Embryonic facial prominence (tissue), 1 donor: ENCODE measurements at regions not wholly inside any gene's neighbourhood (a gene's known extent, or its start where the extent isn't known, plus 50 kb on each side); places are given as distances from the start of the nearest gene placed in this dataset.
"Not testable (repeated sequence)": the region's sequence is repeated elsewhere in the genome, so short reads cannot be mapped to it uniquely, and the experiment has no call there.

Experiments used
- DNase-seq: peaks from one replicate; pipeline ENCODE4 v3.0.0-alpha.2; 2016; ENCODE audit errors: extremely low spot score

- no peak for DNase-seq
Observed at GRCh38 chr1:47522935-47523834, 85.3 kb downstream of the FOXD2 start.

- DNase-seq, result no peak
Observed at GRCh38 chr1:47523835-47524215, 86.0 kb downstream of the FOXD2 start.

- no peak for DNase-seq
Observed at GRCh38 chr1:47524272-47524671, 86.4 kb downstream of the FOXD2 start.

DNA sequence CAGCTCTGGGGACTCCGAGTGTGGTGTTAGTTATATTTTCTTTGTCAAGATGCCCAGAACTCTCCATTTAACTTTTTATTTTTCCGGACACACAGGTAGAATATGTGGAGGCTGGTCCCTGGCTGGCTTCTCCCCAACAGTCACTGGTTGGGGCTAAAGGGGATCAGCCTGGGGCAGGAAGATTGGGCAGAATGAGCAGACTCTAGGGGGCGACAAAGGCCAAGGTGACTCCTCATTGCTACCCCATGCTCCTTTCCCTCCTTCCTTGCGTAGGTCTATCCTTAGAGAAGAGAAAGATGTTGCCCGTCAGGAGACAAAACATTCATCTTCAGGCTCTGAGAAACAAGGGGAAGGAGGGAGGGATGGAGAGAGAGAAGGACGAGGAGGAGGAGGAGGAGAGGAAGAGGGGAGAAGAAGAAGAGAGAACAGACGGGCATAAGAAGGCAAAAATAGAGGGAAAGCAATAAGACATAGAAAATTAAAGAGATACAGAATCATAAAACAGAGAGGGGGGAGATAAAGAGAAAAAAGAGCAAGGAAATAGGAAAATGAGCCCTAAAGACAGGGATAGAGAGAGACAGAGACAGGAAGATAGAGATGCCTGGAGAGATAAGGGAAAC is 89.9 kb downstream of the FOXD2 start:
- no peak for DNase-seq

DNA sequence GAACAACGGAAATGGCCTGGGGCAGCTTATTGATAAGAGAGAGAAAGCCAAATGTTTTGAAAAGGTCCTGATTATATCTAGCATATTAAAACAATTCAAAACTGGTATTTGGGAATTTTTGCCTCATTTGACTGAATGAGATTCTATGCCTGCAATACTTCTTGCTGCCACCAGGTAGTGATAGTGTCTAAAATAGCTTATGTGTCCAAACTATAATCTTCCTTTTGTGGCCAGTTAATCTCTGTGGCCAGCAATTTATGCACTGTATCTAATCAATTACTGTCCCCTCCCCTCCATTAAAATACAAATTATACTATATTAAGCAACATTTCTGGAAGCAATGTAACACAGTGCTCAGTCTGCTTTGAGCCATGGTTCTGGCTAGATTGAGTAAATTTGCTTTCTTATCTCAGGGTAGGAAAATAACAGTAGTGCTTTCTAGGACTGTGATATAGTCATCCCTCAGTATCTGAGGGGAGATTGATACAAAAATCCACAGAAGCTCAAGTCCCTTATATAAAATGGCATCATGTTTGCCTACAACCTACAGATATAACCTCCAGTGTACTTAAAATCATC is 91.8 kb downstream of the FOXD2 start:
- no peak for DNase-seq

GRCh38 chr1:47532921-47533792 is 95.3 kb downstream of the FOXD2 start:
- peak; percentile 74 for DNase-seq

DNA sequence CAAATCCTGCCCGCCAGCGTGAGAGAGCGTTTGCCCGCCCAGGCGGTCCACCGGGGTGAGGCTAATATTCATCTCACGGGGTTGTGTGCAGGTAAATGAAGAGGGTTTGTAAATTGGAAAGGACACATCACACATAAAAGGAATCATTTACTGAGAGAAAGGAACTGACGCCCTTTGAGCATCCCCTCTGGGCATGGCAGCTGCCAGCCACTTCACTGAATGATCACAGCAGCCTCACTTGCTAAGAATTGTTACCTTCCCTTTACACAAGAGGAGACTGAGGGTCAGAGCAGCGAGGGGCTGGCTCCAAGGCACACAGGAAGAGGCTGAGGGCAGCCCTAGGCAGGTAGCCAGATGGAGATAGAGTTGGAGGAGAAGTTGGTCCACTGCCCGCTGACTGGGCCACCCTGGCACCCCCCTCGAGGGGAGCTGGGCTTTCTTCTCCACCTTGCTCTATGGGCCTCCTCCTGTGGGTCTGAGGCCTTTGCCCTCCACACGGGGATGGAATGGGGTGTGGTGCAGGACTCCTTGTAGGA is 96.0 kb downstream of the FOXD2 start:
- no peak for DNase-seq

DNA sequence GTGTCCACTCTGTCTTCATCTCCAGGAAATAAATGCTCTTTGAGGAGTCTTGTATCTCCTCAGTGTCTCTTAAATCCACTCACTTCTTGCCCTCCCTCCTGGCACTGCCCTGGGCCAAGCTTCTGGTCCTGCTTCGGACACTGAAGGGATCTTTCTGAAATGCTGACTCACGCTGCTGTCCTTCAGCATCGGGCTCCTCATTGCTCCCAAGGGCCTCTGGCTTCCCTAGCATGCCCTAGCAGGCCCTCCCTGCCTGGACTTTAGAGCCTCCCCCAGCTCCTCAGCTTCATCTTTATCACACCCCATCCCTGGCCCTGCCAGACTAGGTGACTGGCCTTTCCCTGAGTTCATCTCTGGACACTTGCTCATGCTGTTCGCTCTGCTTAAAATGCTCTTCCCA is 96.6 kb downstream of the FOXD2 start:
- DNase-seq, result no peak

DNA sequence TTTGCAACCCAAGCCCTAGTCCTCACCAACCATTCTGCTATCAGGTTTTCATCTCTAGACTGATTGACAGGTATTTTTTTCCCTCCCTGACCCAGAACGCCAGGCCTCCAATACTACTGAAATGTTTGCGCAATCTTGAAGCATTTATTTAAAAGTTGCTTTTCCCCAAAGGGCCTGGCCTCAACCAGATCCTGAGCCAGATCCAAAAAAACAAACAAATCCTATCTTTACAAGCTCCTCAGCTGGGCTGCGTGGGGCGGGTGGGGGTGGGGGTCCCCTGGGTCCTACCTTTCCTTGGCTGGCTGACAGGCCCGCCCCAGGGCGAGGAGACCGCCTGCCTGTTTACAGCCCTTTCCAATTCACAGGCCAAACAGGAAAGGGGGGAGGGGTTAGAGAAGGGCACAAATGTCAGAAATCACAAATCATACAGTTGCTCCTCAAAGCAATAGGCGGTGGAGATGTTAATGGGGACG is 98.8 kb downstream of the FOXD2 start:
- no peak for DNase-seq

DNA sequence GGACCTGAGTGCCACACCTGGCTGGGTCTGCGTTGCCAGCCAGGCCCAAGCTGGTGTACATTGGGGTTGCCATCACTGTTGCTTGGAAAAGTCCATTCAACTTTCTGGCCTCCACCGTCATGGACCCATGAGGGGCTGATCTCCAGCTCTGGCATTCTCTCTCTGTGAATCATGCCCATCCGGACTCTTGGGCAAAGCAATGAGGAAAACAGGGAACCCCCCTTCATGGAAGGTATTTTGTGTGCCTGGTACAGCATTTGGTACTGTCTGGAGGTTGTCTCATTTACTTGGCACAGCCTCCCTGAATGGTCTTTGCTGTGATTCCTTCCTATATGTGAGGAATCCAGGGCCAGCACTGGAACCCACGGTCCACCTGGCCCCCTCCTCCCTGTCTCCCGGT is 99.4 kb downstream of the FOXD2 start:
- no peak for DNase-seq

DNA sequence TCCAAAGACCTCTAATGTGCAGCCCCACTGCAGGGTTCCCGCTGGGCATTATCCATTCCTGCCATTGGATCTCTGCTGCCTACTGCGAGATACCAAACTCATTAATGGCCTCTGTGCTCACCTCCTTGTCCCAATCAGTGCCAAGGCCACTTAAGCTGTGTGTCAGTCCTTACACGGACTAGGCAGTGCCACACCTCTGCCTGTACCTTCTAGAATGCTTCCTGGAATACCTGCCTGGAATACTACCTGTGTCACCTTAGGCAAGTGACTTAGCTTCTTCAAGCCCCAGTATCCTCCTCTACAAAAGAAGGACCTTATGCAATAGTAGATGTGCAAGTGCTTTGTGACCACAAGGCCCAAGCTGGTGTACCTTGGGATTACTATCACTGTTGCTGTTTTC is 100.1 kb downstream of the FOXD2 start:
- DNase-seq, result no peak

GRCh38 chr1:47538530-47538929 is 100.7 kb downstream of the FOXD2 start:
- not testable (repeated sequence) for DNase-seq

DNA sequence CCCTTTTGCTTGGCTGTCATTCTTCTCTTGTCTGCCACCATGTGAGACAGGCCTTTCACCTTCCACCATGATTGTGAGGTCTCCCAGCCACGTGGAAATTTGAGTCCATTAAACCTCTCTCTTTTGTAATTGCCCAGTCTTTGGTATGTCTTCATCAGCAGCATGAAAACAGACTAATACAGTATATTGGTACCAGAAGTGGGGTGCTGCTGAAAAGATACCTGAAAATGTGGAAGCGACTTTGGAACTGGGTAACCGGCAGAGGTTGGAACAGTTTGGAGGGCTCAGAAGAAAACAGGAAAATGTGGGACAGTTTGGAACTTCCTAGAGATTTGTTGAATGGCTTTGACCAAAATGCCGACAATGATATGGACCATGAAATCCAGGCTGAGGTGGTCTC is 103.9 kb downstream of the FOXD2 start:
- not testable (repeated sequence) for DNase-seq

- DNase-seq, result not testable (repeated sequence)
Observed at GRCh38 chr1:47543089-47543488, 105.2 kb downstream of the FOXD2 start.

DNA sequence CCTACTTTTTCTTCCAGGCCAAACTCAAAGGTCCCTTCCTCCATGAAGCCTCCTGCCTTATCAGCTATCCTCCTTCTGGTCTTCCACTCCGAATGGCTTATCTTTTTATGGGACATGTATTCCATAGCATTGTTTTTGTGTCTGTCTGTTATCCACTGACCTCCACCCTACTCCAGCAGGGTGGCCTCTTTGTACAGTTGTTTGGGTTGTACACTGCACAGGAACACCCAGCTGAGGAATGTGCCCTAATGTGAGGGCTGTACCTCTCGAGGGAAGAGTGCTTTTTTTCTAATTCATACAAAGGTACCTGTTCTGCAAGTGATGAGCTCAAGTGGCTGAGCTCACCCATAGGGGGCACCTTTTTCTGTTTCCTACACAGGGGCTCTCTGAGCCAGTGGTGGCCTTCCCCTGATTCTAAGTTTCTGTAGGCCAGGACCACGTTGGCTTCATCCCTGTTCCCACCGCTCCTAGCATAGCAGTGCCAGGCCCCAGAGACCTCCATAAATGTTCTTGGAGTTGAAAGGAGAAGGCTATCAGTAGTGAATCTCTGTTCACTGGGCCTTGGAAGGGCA is 108.2 kb downstream of the FOXD2 start:
- no peak for DNase-seq

DNA sequence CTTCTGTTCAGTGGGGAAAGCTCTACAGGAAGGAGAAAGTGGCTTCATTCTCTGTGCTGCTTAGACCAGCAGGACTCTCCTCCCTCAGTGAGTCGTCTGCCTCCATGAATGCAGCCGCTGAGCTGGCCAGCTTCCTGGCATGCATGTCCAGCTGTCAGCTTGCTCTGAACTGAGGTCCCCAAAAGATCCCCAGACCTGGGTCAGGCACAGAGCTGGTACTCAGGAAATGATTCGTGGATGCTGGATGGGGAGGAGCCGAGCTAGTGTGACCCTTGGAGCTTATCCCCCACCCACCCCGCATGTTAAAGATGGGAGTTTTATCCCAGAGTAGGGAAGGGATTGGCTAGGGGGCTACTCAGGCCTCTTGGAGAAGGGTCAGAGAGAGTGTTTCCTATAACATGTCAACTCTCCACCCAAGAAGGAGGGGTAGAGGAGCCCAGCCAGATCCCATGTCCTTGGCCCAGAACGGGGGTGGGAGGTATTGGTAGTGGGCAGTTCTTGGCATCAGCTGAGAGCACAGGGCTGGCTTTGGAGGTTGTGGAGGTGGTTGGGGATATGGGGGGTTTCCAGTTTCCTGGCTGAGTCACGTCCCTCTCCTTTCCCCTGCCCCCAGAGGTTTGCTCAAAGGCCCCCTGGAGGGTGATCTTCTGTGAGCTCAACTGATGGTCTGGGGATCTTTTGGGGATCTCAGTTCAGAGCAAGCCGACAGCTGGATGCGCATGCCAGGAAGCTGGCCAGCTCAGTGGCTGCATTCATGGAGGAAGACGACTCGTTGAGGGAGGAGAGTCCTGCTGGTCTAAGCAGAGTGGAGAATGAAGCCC is 110.1 kb downstream of the FOXD2 start:
- no peak for DNase-seq

DNA sequence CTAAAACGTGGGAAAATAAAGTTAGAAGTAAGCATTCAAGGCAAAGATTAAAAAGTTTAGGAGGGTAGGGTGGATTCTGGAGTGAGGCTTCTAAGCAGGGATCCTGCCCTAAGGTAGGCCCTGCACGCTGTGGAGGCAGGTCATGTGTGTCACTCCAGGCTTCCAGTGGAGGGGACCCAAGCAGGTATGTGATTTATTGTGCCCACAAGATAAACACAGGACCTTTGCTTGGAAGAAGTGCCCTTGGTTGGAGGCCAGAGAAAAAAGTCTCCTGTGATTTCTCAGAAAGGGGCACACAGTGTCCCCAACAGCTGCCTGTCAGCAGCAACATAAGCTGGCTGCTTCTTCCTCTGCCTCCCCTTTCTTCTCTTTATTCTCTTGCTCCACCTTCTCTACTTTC is 110.8 kb downstream of the FOXD2 start:
- no peak for DNase-seq

DNA sequence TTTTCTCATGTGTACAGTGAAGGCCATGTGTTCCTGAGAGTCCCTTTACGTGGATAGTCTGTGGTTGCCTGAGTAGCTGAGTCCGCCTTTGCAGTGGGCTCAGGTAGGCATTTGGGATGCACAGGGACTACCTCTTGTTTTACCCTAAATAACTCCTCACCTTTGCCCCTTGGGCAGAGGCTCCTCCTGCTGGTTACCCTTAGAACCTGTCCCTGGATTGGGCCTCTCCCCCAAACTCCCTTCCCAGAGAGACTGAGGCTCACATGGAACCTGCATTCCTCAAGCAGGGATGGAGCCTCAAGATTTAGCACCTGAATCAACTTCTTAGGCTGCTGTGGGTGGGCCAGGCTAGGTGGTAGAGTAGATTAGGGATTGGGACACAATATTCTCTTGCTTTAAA is 111.7 kb downstream of the FOXD2 start:
- no peak for DNase-seq

- DNase-seq, result no peak
Observed at GRCh38 chr1:47550929-47551328, 113.1 kb downstream of the FOXD2 start.

DNA sequence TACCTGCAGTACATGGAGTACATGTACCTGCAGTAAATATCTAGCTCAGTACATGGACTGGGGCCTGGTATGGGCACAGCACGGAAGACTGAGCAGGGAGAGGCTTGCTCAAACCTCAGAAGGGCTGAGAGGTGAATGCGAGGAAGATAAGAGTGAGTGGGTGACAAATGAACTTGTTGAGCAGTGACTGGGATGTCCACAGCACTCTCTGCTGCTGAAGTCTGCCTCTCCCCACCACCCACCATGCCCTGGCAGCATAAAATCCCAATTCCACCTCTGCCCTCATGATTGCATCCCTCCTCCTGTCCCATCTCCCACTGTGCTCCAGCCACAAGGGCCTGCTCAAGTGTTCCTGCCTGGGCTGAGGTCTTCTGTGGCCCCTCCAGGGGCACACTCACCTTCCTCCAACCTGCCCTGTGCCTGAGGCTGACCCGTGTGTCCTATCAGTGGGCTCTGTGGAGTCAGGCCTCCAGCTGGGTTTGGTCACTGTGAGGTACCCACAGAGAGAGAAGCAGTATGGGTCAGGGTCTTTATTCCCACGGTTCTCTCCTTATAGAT is 114.2 kb downstream of the FOXD2 start:
- no peak for DNase-seq
